ENCODE measurements at regions not wholly inside any gene's neighbourhood (a gene's known extent, or its start where the extent isn't known, plus 50 kb on each side); places are given as distances from the start of the nearest gene placed in this dataset.
A peak's percentile ranks its signal among the peaks of the same experiment; 100 is the strongest.

GRCh38 chr7:22949221-22949620 is 64.7 kb downstream of the HYCC1 start:
- Histone ChIP-seq H3K4me3 (no peak overlapping the region), H3K9me3 (no peaks in the 10 kb centered on the region), H3K36me3 (ENCODE audit: low read depth) (no peaks in the 10 kb centered on the region), H3K4me1 (ENCODE audit: low read depth) (no peaks in the 10 kb centered on the region)
- ATAC-seq = no peak
- intact Hi-C loops (cut with DNase I, micrococcal nuclease) = no loop called here
- no peak for DNase-seq
- TF ChIP-seq, protein P1, sequence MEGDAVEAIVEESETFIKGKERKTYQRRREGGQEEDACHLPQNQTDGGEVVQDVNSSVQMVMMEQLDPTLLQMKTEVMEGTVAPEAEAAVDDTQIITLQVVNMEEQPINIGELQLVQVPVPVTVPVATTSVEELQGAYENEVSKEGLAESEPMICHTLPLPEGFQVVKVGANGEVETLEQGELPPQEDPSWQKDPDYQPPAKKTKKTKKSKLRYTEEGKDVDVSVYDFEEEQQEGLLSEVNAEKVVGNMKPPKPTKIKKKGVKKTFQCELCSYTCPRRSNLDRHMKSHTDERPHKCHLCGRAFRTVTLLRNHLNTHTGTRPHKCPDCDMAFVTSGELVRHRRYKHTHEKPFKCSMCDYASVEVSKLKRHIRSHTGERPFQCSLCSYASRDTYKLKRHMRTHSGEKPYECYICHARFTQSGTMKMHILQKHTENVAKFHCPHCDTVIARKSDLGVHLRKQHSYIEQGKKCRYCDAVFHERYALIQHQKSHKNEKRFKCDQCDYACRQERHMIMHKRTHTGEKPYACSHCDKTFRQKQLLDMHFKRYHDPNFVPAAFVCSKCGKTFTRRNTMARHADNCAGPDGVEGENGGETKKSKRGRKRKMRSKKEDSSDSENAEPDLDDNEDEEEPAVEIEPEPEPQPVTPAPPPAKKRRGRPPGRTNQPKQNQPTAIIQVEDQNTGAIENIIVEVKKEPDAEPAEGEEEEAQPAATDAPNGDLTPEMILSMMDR (IDR thresholded peaks at IDR 0.05) = no peak

DNA sequence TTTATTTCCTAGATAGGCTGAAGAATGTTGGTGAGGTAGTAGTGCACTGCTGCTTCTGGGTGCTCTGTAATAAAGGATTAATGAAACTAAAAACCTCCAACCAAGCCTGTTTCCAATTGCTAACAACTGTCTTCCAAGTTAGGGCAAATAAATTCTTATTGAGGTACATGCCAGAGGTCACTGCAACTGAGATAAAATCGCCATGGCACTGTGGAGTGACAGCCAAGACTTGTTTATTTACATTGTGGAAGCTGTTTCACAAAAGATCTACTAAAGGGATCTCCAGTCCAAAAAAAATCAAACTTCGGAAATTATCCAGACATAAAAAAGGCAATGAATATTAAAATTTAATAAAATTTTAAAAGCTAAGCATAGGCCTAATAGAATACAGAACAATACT is 65.2 kb downstream of the HYCC1 start:
- no peak for DNase-seq
- intact Hi-C loops (cut with DNase I, micrococcal nuclease) = no loop called here
- Histone ChIP-seq H3K9me3 (no peaks in the 10 kb centered on the region), H3K4me3 (no peak overlapping the region), H3K4me1 (ENCODE audit: low read depth) (no peaks in the 10 kb centered on the region), H3K36me3 (ENCODE audit: low read depth) (no peaks in the 10 kb centered on the region)
- TF ChIP-seq, protein P1 (IDR thresholded peaks at IDR 0.05) = no peak
- no peak for ATAC-seq

GRCh38 chr7:22945584-22945983 is 68.3 kb downstream of the HYCC1 start:
- intact Hi-C loops (cut with DNase I, micrococcal nuclease) = no loop called here
- DNase-seq (no peak), ATAC-seq (no peak)
- H3K4me1 ChIP-seq (ENCODE audit: low read depth) = no peaks in the 10 kb centered on the region
- TF ChIP-seq, protein P1 (IDR thresholded peaks at IDR 0.05) = no peak
- no peaks in the 10 kb centered on the region for H3K9me3 ChIP-seq
- no peaks in the 10 kb centered on the region for H3K36me3 ChIP-seq (ENCODE audit: low read depth)
- H3K4me3 ChIP-seq = no peak overlapping the region

GRCh38 chr7:22944510-22944909 is 69.4 kb downstream of the HYCC1 start:
- intact Hi-C loops (cut with DNase I, micrococcal nuclease) = no loop called here
- ATAC-seq (no peak), DNase-seq (no peak)
- Histone ChIP-seq H3K4me1 (ENCODE audit: low read depth) (no peaks in the 10 kb centered on the region), H3K9me3 (no peaks in the 10 kb centered on the region), H3K36me3 (ENCODE audit: low read depth) (no peaks in the 10 kb centered on the region), H3K4me3 (no peak overlapping the region)
- TF ChIP-seq, protein P1 (IDR thresholded peaks at IDR 0.05) = no peak

GRCh38 chr7:22944022-22944421 is 69.9 kb downstream of the HYCC1 start:
- TF ChIP-seq, protein P1 (IDR thresholded peaks at IDR 0.05) = no peak
- Histone ChIP-seq H3K4me3 (no peak overlapping the region), H3K36me3 (ENCODE audit: low read depth) (no peaks in the 10 kb centered on the region), H3K9me3 (no peaks in the 10 kb centered on the region), H3K4me1 (ENCODE audit: low read depth) (no peaks in the 10 kb centered on the region)
- DNase-seq (peak in 1 of 3 donors; percentile 2), ATAC-seq (no peak)
- intact Hi-C loops (cut with DNase I, micrococcal nuclease) = no loop called here

GRCh38 chr7:22942191-22942590 is 71.7 kb downstream of the HYCC1 start:
- intact Hi-C loops (cut with DNase I, micrococcal nuclease) = no loop called here
- ATAC-seq = no peak
- H3K4me3 ChIP-seq = no peak overlapping the region

More at GRCh38 chr7:22942191-22942590, 71.7 kb downstream of the HYCC1 start:
- Histone ChIP-seq H3K36me3 (ENCODE audit: low read depth) (no peaks in the 10 kb centered on the region), H3K4me1 (ENCODE audit: low read depth) (no peaks in the 10 kb centered on the region), H3K9me3 (no peaks in the 10 kb centered on the region)
- no peak for DNase-seq
- TF ChIP-seq, protein P1 (IDR thresholded peaks at IDR 0.05) = no peak

Data from mucosa of descending colon (tissue), 3 donors.